ENCODE measurements at regions not wholly inside any gene's neighbourhood (a gene's known extent, or its start where the extent isn't known, plus 50 kb on each side); places are given as distances from the start of the nearest gene placed in this dataset.

DNA sequence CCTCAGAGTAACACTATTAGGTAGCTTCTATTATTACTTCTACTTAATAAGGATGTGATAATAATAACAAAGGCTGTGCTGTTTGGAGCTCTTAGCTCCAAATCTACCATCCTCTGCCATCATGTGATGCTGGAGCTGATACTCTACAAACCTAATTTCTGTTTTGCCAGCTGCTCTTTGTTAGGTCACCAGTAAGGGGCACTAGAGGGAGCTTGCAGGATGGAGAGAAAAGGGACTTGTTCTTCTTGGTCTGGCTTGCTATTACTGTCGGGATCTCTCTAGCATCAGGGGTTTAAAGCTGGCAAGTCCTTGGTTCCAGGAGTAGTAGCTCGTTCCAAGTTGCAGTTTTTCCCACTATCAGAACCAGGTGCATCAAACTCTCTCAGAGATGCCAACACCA is 194.9 kb upstream of the KBTBD8 start:
- TF ChIP-seq EZH2 (IDR thresholded peaks at IDR 0.05) (no peak), POLR2AphosphoS5 (IDR thresholded peaks at IDR 0.05; ENCODE audit: borderline replicate concordance, low read depth, low read length) (no peak)

Measured in SK-N-MC (cell line).